ENCODE measurements at regions not wholly inside any gene's neighbourhood (a gene's known extent, or its start where the extent isn't known, plus 50 kb on each side); places are given as distances from the start of the nearest gene placed in this dataset.

GRCh38 chr4:62328526-62328925, 1128.4 kb downstream of the ADGRL3 start:
- no peaks in the 10 kb centered on the region for H3K27me3 Mint-ChIP-seq (ENCODE audit: low read depth)
- no peak for DNase-seq (ENCODE audit: low read depth, low spot score)
- H3K4me1 Mint-ChIP-seq = no peaks in the 10 kb centered on the region
- no peaks in the 10 kb centered on the region for H3K36me3 Mint-ChIP-seq (ENCODE audit: low read depth)
- H3K9me3 Mint-ChIP-seq = peaks cover 3% of the 10 kb centered on the region
- H3K4me3 Mint-ChIP-seq = no peak overlapping the region
- TF ChIP-seq CTCF (conservative IDR thresholded peaks at IDR 0.05) = no peak
- H3K27ac Mint-ChIP-seq (ENCODE audit: unreplicated experiment) = no peak overlapping the region

- Mint-ChIP-seq H3K27ac (ENCODE audit: unreplicated experiment) (no peak overlapping the region), H3K9me3 (peaks cover 3% of the 10 kb centered on the region), H3K4me1 (no peaks in the 10 kb centered on the region), H3K4me3 (no peak overlapping the region), H3K36me3 (ENCODE audit: low read depth) (no peaks in the 10 kb centered on the region), H3K27me3 (ENCODE audit: low read depth) (no peaks in the 10 kb centered on the region)
- no peak for TF ChIP-seq CTCF (conservative IDR thresholded peaks at IDR 0.05)
- no peak for DNase-seq (ENCODE audit: low read depth, low spot score)
Measured at GRCh38 chr4:62327612-62328297, 1127.6 kb downstream of the ADGRL3 start.

GRCh38 chr4:62324215-62324614, 1124.1 kb downstream of the ADGRL3 start:
- TF ChIP-seq CTCF (conservative IDR thresholded peaks at IDR 0.05) = no peak
- no peaks in the 10 kb centered on the region for H3K36me3 Mint-ChIP-seq (ENCODE audit: low read depth)
- peaks cover 4% of the 10 kb centered on the region for H3K4me1 Mint-ChIP-seq
- H3K27me3 Mint-ChIP-seq (ENCODE audit: low read depth) = no peaks in the 10 kb centered on the region
- peaks cover 3% of the 10 kb centered on the region for H3K9me3 Mint-ChIP-seq
- no peak overlapping the region for H3K27ac Mint-ChIP-seq (ENCODE audit: unreplicated experiment)
- H3K4me3 Mint-ChIP-seq = no peak overlapping the region
- no peak for DNase-seq (ENCODE audit: low read depth, low spot score)

- H3K9me3 Mint-ChIP-seq = peaks cover 4% of the 10 kb centered on the region
- H3K4me3 Mint-ChIP-seq = no peak overlapping the region
- DNase-seq (ENCODE audit: low read depth, low spot score) = no peak
- no peaks in the 10 kb centered on the region for H3K27me3 Mint-ChIP-seq (ENCODE audit: low read depth)
- no peak for TF ChIP-seq CTCF (conservative IDR thresholded peaks at IDR 0.05)
- H3K4me1 Mint-ChIP-seq = peaks cover 4% of the 10 kb centered on the region
- H3K27ac Mint-ChIP-seq (ENCODE audit: unreplicated experiment) = no peak overlapping the region
- H3K36me3 Mint-ChIP-seq (ENCODE audit: low read depth) = no peaks in the 10 kb centered on the region
Measured at GRCh38 chr4:62320612-62321011, 1120.5 kb downstream of the ADGRL3 start.

- Mint-ChIP-seq H3K27me3 (ENCODE audit: low read depth) (no peaks in the 10 kb centered on the region), H3K4me3 (no peak overlapping the region), H3K27ac (ENCODE audit: unreplicated experiment) (peak overlapping the region; percentile 79), H3K4me1 (peaks cover 8% of the 10 kb centered on the region), H3K9me3 (peaks cover 13% of the 10 kb centered on the region), H3K36me3 (ENCODE audit: low read depth) (peaks cover 12% of the 10 kb centered on the region)
- no peak for DNase-seq (ENCODE audit: low read depth, low spot score)
- TF ChIP-seq CTCF (conservative IDR thresholded peaks at IDR 0.05) = no peak
Measured at GRCh38 chr4:62302710-62303109, 1102.6 kb downstream of the ADGRL3 start.

All from neural crest cell (in vitro differentiated cells).